Cerebellar cortex (tissue), 1 donor: ENCODE measurements at regions not wholly inside any gene's neighbourhood (a gene's known extent, or its start where the extent isn't known, plus 50 kb on each side); places are given as distances from the start of the nearest gene placed in this dataset.
"Not testable (repeated sequence)": the region's sequence is repeated elsewhere in the genome, so short reads cannot be mapped to it uniquely, and the experiment has no call there.

Experiments
- DNase-seq: peaks from one replicate; pipeline ENCODE4 v3.0.0-alpha.2; 2015; ENCODE audit warnings: low spot score

- no peak for DNase-seq
Measured at GRCh38 chr5:83001796-83002381, 75.3 kb downstream of the TMEM167A start.

- no peak for DNase-seq
Measured at GRCh38 chr5:83000922-83001321, 76.3 kb downstream of the TMEM167A start.

GRCh38 chr5:83000428-83000827, 76.8 kb downstream of the TMEM167A start:
- DNase-seq = no peak

- no peak for DNase-seq
Measured at GRCh38 chr5:82993416-82993815, 83.8 kb downstream of the TMEM167A start.

GRCh38 chr5:82992646-82993045, 84.5 kb downstream of the TMEM167A start:
- DNase-seq = no peak

- no peak for DNase-seq
Measured at GRCh38 chr5:82991678-82992323, 85.4 kb downstream of the TMEM167A start.

GRCh38 chr5:82991059-82991458, 86.1 kb downstream of the TMEM167A start:
- DNase-seq = no peak

- no peak for DNase-seq
Measured at GRCh38 chr5:82987188-82987587, 90.0 kb downstream of the TMEM167A start.

- no peak for DNase-seq
Measured at GRCh38 chr5:82986404-82986803, 90.8 kb downstream of the TMEM167A start.

GRCh38 chr5:82985763-82986162, 91.4 kb downstream of the TMEM167A start:
- no peak for DNase-seq

- DNase-seq = no peak
Measured at GRCh38 chr5:82984786-82985735, 92.1 kb downstream of the TMEM167A start.

- DNase-seq = no peak
Measured at GRCh38 chr5:82982846-82983245, 94.3 kb downstream of the TMEM167A start.

GRCh38 chr5:82976887-82977286, 100.3 kb downstream of the TMEM167A start:
- peak; percentile 57 for DNase-seq

- no peak for DNase-seq
Measured at GRCh38 chr5:82975812-82976211, 101.4 kb downstream of the TMEM167A start.

- no peak for DNase-seq
Measured at GRCh38 chr5:82975396-82975795, 101.8 kb downstream of the TMEM167A start.

GRCh38 chr5:82974346-82974745, 102.8 kb downstream of the TMEM167A start:
- DNase-seq = not testable (repeated sequence)

- no peak for DNase-seq
Measured at GRCh38 chr5:82971901-82972300, 105.3 kb downstream of the TMEM167A start.

GRCh38 chr5:82971034-82971806, 106.0 kb downstream of the TMEM167A start:
- not testable (repeated sequence) for DNase-seq

- DNase-seq = not testable (repeated sequence)
Measured at GRCh38 chr5:82969221-82969976, 107.8 kb downstream of the TMEM167A start.

- no peak for DNase-seq
Measured at GRCh38 chr5:82967072-82967471, 110.1 kb downstream of the TMEM167A start.

- DNase-seq = no peak
Measured at GRCh38 chr5:82959466-82959865, 117.7 kb downstream of the TMEM167A start.
